Keratinocyte (primary cell): ENCODE measurements at regions not wholly inside any gene's neighbourhood (a gene's known extent, or its start where the extent isn't known, plus 50 kb on each side); places are given as distances from the start of the nearest gene placed in this dataset.

Experiments
- DNase-seq: peaks from one replicate; pipeline ENCODE4 v3.0.0-alpha.2; 2011; ENCODE audit warnings: low read depth, missing footprints, low spot score
- FAIRE-seq: peaks from 2 replicates; lab custom pipeline; 2011; peaks lifted over from hg19 to GRCh38; lab: Jason Lieb, UNC
- H2AFZ ChIP-seq: 2 replicates; pipeline ENCODE4 v1.6.0; 2012; ENCODE audit warnings: low read length, control low read depth, inconsistent platforms; ENCODE audit not compliant: control insufficient read depth
- H3K27ac ChIP-seq: 2 replicates; pipeline ENCODE4 v1.5.1; 2011; ENCODE audit warnings: low read length; ENCODE audit not compliant: control insufficient read depth, insufficient read depth
- H3K27me3 ChIP-seq: 3 replicates; pipeline ENCODE4 v1.6.0; 2011; ENCODE audit warnings: low read length; ENCODE audit not compliant: control insufficient read depth, insufficient read depth; ENCODE audit errors: extremely low read depth
- H3K36me3 ChIP-seq, 2 experiments: 2 replicates in 1 of 2; 3 replicates in 1 of 2; pipeline ENCODE4 v1.5.1; 2011; ENCODE audit warnings: low read length in 2 of 2, mild to moderate bottlenecking in 1 of 2; ENCODE audit not compliant: control insufficient read depth in 2 of 2, insufficient read depth in 2 of 2; ENCODE audit errors: extremely low read depth in 1 of 2
- H3K4me1 ChIP-seq: 3 replicates; pipeline ENCODE4 v1.5.1; 2011; ENCODE audit warnings: low read length; ENCODE audit not compliant: control insufficient read depth, insufficient read depth; ENCODE audit errors: extremely low read depth
- H3K4me2 ChIP-seq: 3 replicates; pipeline ENCODE4 v1.6.0; 2011; ENCODE audit warnings: low read depth, low read length; ENCODE audit not compliant: control insufficient read depth, insufficient read depth; ENCODE audit errors: extremely low read depth
- H3K4me3 ChIP-seq, 3 experiments: fragments of 200-600 bp in 1 of 3; sonication (generic) in 1 of 3; 2 replicates in 2 of 3; 3 replicates in 1 of 3; pipeline ENCODE4 v1.5.1; 2011 to 2016; ENCODE audit warnings: low read length in 3 of 3, mild to moderate bottlenecking in 3 of 3, control low read depth in 2 of 3, inconsistent platforms in 1 of 3, low read depth in 1 of 3, mixed read lengths in 1 of 3, mixed run types in 1 of 3, moderate library complexity in 1 of 3; ENCODE audit not compliant: control insufficient read depth in 2 of 3, insufficient read depth in 2 of 3; ENCODE audit errors: extremely low read depth in 1 of 3
- H3K79me2 ChIP-seq: 2 replicates; pipeline ENCODE4 v1.6.0; 2012; ENCODE audit warnings: low read length; ENCODE audit not compliant: control insufficient read depth, insufficient read depth
- H3K9ac ChIP-seq: 3 replicates; pipeline ENCODE4 v1.6.0; 2011; ENCODE audit warnings: low read length; ENCODE audit not compliant: control insufficient read depth, insufficient read depth; ENCODE audit errors: extremely low read depth
- H3K9me1 ChIP-seq: 3 replicates; pipeline ENCODE4 v1.6.0; 2011; ENCODE audit warnings: low read length; ENCODE audit not compliant: control insufficient read depth, insufficient read depth; ENCODE audit errors: extremely low read depth
- H3K9me3 ChIP-seq: 2 replicates; pipeline ENCODE4 v1.5.1; 2012; ENCODE audit warnings: low read depth, low read length; ENCODE audit not compliant: control insufficient read depth
- H4K20me1 ChIP-seq: 3 replicates; pipeline ENCODE4 v1.6.0; 2011; ENCODE audit warnings: low read length; ENCODE audit not compliant: control insufficient read depth, insufficient read depth; ENCODE audit errors: extremely low read depth
- CTCF ChIP-seq, 3 experiments: IDR thresholded peaks in 1 of 3; conservative IDR thresholded peaks in 1 of 3; optimal IDR thresholded peaks in 1 of 3; 2 replicates in 2 of 3; 3 replicates in 1 of 3; pipeline versions ENCODE3 to v1.5.1; 2011; ENCODE audit warnings: low read length in 3 of 3, mild to moderate bottlenecking in 3 of 3, moderate library complexity in 2 of 3, control low read depth in 1 of 3, inconsistent platforms in 1 of 3; ENCODE audit not compliant: insufficient read depth in 2 of 3; ENCODE audit errors: extremely low read depth in 1 of 3
- EZH2 ChIP-seq: IDR thresholded peaks from one replicate; pipeline ENCODE4 v1.6.1; 2012; ENCODE audit warnings: inconsistent platforms, mild to moderate bottlenecking, low read length, moderate library complexity
- dilution Hi-C: fragments of 300-500 bp; cut with MboI; formaldehyde crosslinking; loops from one replicate; pipeline ENCODE4 v1.7.0; 2020; ENCODE audit warnings: low sequenced_read_pairs; ENCODE audit not compliant: extremely low pct_ligation_motif_present

GRCh38 chr1:238955934-238956333 is 430.4 kb upstream of the CHRM3 start:
- no peak overlapping the region for H3K4me3 ChIP-seq
- no peak overlapping the region for H2AFZ ChIP-seq
- dilution Hi-C loops: no loop called here
- no peaks in the 10 kb centered on the region for H3K9me3 ChIP-seq
- H4K20me1 ChIP-seq: no peaks in the 10 kb centered on the region
- FAIRE-seq (no peak), DNase-seq (no peak)
- no peak overlapping the region for H3K9ac ChIP-seq
- H3K79me2 ChIP-seq: no peaks in the 10 kb centered on the region
- H3K9me1 ChIP-seq: no peaks in the 10 kb centered on the region
- no peaks in the 10 kb centered on the region for H3K4me1 ChIP-seq
- H3K27me3 ChIP-seq: no peaks in the 10 kb centered on the region
- H3K27ac ChIP-seq: no peak overlapping the region
- no peaks in the 10 kb centered on the region for H3K36me3 ChIP-seq
- TF ChIP-seq CTCF (optimal IDR thresholded peaks at IDR 0.05 in 1 of 3, IDR thresholded peaks at IDR 0.05 in 1 of 3, conservative IDR thresholded peaks at IDR 0.05 in 1 of 3; ENCODE audit: extremely low read depth in 1 of 3, insufficient read depth in 2 of 3, low read length in 3 of 3) (no peak), EZH2 (no peak)
- no peak overlapping the region for H3K4me2 ChIP-seq

- dilution Hi-C loops: no loop called here
- FAIRE-seq: no peak
- Histone ChIP-seq H3K4me1 (no peaks in the 10 kb centered on the region), H3K9me1 (no peaks in the 10 kb centered on the region), H3K4me2 (no peak overlapping the region), H4K20me1 (no peaks in the 10 kb centered on the region), H3K4me3 (no peak overlapping the region), H2AFZ (no peak overlapping the region), H3K9ac (no peak overlapping the region), H3K27me3 (no peaks in the 10 kb centered on the region), H3K9me3 (no peaks in the 10 kb centered on the region), H3K79me2 (no peaks in the 10 kb centered on the region), H3K36me3 (no peaks in the 10 kb centered on the region), H3K27ac (no peak overlapping the region)
- TF ChIP-seq EZH2 (no peak), CTCF (optimal IDR thresholded peaks at IDR 0.05 in 1 of 3, IDR thresholded peaks at IDR 0.05 in 1 of 3, conservative IDR thresholded peaks at IDR 0.05 in 1 of 3; ENCODE audit: extremely low read depth in 1 of 3, insufficient read depth in 2 of 3, low read length in 3 of 3) (no peak)
- no peak for DNase-seq
Measured at GRCh38 chr1:238954865-238955264, 431.5 kb upstream of the CHRM3 start.
